Caki2 (cell line): ENCODE measurements at regions not wholly inside any gene's neighbourhood (a gene's known extent, or its start where the extent isn't known, plus 50 kb on each side); places are given as distances from the start of the nearest gene placed in this dataset.

Source experiments
- DNase-seq: peaks from one replicate; pipeline ENCODE4 v3.0.0-alpha.2; 2015; ENCODE audit warnings: low read depth
- in situ Hi-C: cut with HindIII; loops from 2 replicates; pipeline ENCODE4 v1.10.0; 2016; ENCODE audit warnings: low sequenced_read_pairs, low pct_unique_long_range_greater_than_20kb, mixed read lengths

- DNase-seq = no peak
- in situ Hi-C loops = no loop called here
Observed at GRCh38 chr18:67919316-67919715, 402.8 kb upstream of the DSEL start.

- no peak for DNase-seq
Observed at GRCh38 chr18:67916097-67916496, 399.6 kb upstream of the DSEL start.

GRCh38 chr18:67913040-67913439, 396.5 kb upstream of the DSEL start:
- no peak for DNase-seq
- in situ Hi-C loops = no loop called here

More at GRCh38 chr18:67916097-67916496, 399.6 kb upstream of the DSEL start:
- in situ Hi-C loops = no loop called here

GRCh38 chr18:67901573-67901972, 385.1 kb upstream of the DSEL start:
- in situ Hi-C loops = no loop called here
- DNase-seq = no peak

GRCh38 chr18:67896451-67896850, 379.9 kb upstream of the DSEL start:
- in situ Hi-C loops = no loop called here
- no peak for DNase-seq

GRCh38 chr18:67893916-67894315, 377.4 kb upstream of the DSEL start:
- DNase-seq = no peak
- in situ Hi-C loops = no loop called here

GRCh38 chr18:67876871-67877270, 360.4 kb upstream of the DSEL start:
- no peak for DNase-seq
- in situ Hi-C loops = no loop called here

- in situ Hi-C loops = no loop called here
- no peak for DNase-seq
Observed at GRCh38 chr18:67875944-67876343, 359.4 kb upstream of the DSEL start.

- in situ Hi-C loops = no loop called here
- DNase-seq = no peak
Observed at GRCh38 chr18:67875060-67875459, 358.5 kb upstream of the DSEL start.

GRCh38 chr18:67865400-67865799, 348.9 kb upstream of the DSEL start:
- DNase-seq = no peak
- in situ Hi-C loops = no loop called here

GRCh38 chr18:67864677-67865340, 348.3 kb upstream of the DSEL start:
- in situ Hi-C loops = no loop called here
- DNase-seq = peak; percentile 6

- DNase-seq = no peak
- in situ Hi-C loops = no loop called here
Observed at GRCh38 chr18:67862069-67862468, 345.5 kb upstream of the DSEL start.

- in situ Hi-C loops = no loop called here
- DNase-seq = no peak
Observed at GRCh38 chr18:67854340-67854739, 337.8 kb upstream of the DSEL start.

- no peak for DNase-seq
- in situ Hi-C loops = no loop called here
Observed at GRCh38 chr18:67846422-67847098, 330.0 kb upstream of the DSEL start.

GRCh38 chr18:67845035-67845434, 328.5 kb upstream of the DSEL start:
- in situ Hi-C loops = no loop called here
- DNase-seq = no peak

GRCh38 chr18:67840379-67840778, 323.9 kb upstream of the DSEL start:
- in situ Hi-C loops = no loop called here
- DNase-seq = no peak

- no peak for DNase-seq
- in situ Hi-C loops = no loop called here
Observed at GRCh38 chr18:67818432-67818831, 301.9 kb upstream of the DSEL start.

GRCh38 chr18:67815280-67815679, 298.8 kb upstream of the DSEL start:
- in situ Hi-C loops = no loop called here

GRCh38 chr18:67813380-67814028, 297.0 kb upstream of the DSEL start:
- no peak for DNase-seq
- in situ Hi-C loops = no loop called here

More at GRCh38 chr18:67815280-67815679, 298.8 kb upstream of the DSEL start:
- no peak for DNase-seq
